A673 (cell line): ENCODE measurements at regions not wholly inside any gene's neighbourhood (a gene's known extent, or its start where the extent isn't known, plus 50 kb on each side); places are given as distances from the start of the nearest gene placed in this dataset.
A peak's percentile ranks its signal among the peaks of the same experiment; 100 is the strongest.

ENCODE experiments used
- BruUV-seq: library from RNA; stranded (reverse); fragments of 400-500 nt; replicated peaks from 2 replicates; lab custom pipeline; 2021; lab: Mats Ljungman, UMichigan
- CTCF ChIA-PET: fragments of 300-600 bp; sonication (Branson Sonifier 250); formaldehyde crosslinking; loops from one replicate; lab custom pipeline; 2022; ENCODE audit warnings: antibody characterized with exemption; lab: Charles Lee
- POLR2A ChIA-PET: fragments of 300-600 bp; sonication (Branson Sonifier 250); formaldehyde crosslinking; loops from one replicate; lab custom pipeline; 2022; ENCODE audit warnings: antibody characterized with exemption; ENCODE audit not compliant: low non-redundant PET; lab: Charles Lee
- DNase-seq: peaks from one replicate; pipeline ENCODE4 v3.0.0-alpha.2; 2015; ENCODE audit warnings: low spot score
- H3K27ac ChIP-seq: fragments of 200-600 bp; sonication (generic); 2 replicates; pipeline ENCODE4 v1.5.1; 2016; ENCODE audit warnings: mixed run types, low read depth, mild to moderate bottlenecking, mixed read lengths, antibody characterized with exemption, low read length; ENCODE audit not compliant: poor library complexity, severe bottlenecking
- H3K27me3 ChIP-seq: fragments of 200-600 bp; sonication (generic); replicated peaks from 2 replicates; pipeline ENCODE4 v1.6.1; 2017; ENCODE audit warnings: mixed run types, low read depth, mild to moderate bottlenecking, mixed read lengths, antibody characterized with exemption, low read length; ENCODE audit not compliant: insufficient read depth, poor library complexity
- H3K36me3 ChIP-seq: fragments of 200-600 bp; sonication (generic); 2 replicates; pipeline ENCODE4 v1.6.1; 2016; ENCODE audit warnings: mixed run types, mild to moderate bottlenecking, mixed read lengths, antibody characterized with exemption, low read length; ENCODE audit not compliant: insufficient read depth, poor library complexity, severe bottlenecking
- H3K4me1 ChIP-seq: fragments of 200-600 bp; sonication (generic); 2 replicates; pipeline ENCODE4 v1.6.1; 2017; ENCODE audit warnings: mixed run types, mild to moderate bottlenecking, mixed read lengths, antibody characterized with exemption, low read length; ENCODE audit not compliant: insufficient read depth, poor library complexity, severe bottlenecking
- H3K4me3 ChIP-seq: fragments of 200-600 bp; sonication (generic); 2 replicates; pipeline ENCODE4 v1.5.1; 2016; ENCODE audit warnings: low read depth, mixed run types, mild to moderate bottlenecking, mixed read lengths, low read length; ENCODE audit not compliant: poor library complexity, severe bottlenecking
- H3K9me3 ChIP-seq: fragments of 200-600 bp; sonication (generic); 2 replicates; pipeline ENCODE4 v1.6.1; 2016; ENCODE audit warnings: mixed run types, low read depth, mild to moderate bottlenecking, mixed read lengths, antibody characterized with exemption, low read length; ENCODE audit not compliant: poor library complexity, severe bottlenecking
- CTCF ChIP-seq: fragments of 300-800, 200-600 bp; sonication (generic); conservative IDR thresholded peaks from 2 replicates; pipeline ENCODE4 v1.5.1; 2017; ENCODE audit warnings: low read depth, mild to moderate bottlenecking, antibody characterized with exemption, low read length, moderate library complexity, mixed read lengths
- EZH2 ChIP-seq: fragments of 200-600 bp; sonication (generic); IDR thresholded peaks from 2 replicates; pipeline ENCODE4 v1.6.1; 2017; ENCODE audit warnings: borderline replicate concordance, low read depth, mild to moderate bottlenecking, mixed read lengths, antibody characterized with exemption, low read length; ENCODE audit not compliant: poor library complexity, severe bottlenecking
- intact Hi-C: fragments of 100-400 bp; cut with micrococcal nuclease; formaldehyde crosslinking; loops from one replicate; pipeline ENCODE4 v1.10.0; 2022; ENCODE audit not compliant: unreplicated experiment

GRCh38 chr14:62409169-62409568 is 636.1 kb downstream of the KCNH5 start:
- TF ChIP-seq CTCF (no peak), EZH2 (no peak)
- Histone ChIP-seq H3K9me3 (no peaks in the 10 kb centered on the region), H3K4me3 (no peak overlapping the region), H3K36me3 (no peaks in the 10 kb centered on the region), H3K27me3 (no peaks in the 10 kb centered on the region), H3K4me1 (no peaks in the 10 kb centered on the region), H3K27ac (no peak overlapping the region)
- DNase-seq: no peak
- BruUV-seq: no TSS peak
- ChIA-PET CTCF (no interaction called here), POLR2A (no interaction called here)
- intact Hi-C loops: no loop called here

GRCh38 chr14:62409626-62410300 is 635.5 kb downstream of the KCNH5 start:
- Histone ChIP-seq H3K9me3 (no peaks in the 10 kb centered on the region), H3K4me1 (no peaks in the 10 kb centered on the region), H3K4me3 (no peak overlapping the region), H3K27me3 (no peaks in the 10 kb centered on the region), H3K36me3 (no peaks in the 10 kb centered on the region), H3K27ac (no peak overlapping the region)
- POLR2A ChIA-PET: no interaction called here
- DNase-seq: peak; percentile 22
- no TSS peak for BruUV-seq
- TF ChIP-seq EZH2 (no peak), CTCF (no peak)
- intact Hi-C loops: no loop called here
- CTCF ChIA-PET: no interaction called here

- H3K4me3 ChIP-seq: no peak overlapping the region
- H3K36me3 ChIP-seq: no peaks in the 10 kb centered on the region
- DNase-seq: no peak
- ChIA-PET POLR2A (interaction anchor here (0.6 kb wide), 1 partner anchor 32 kb away, joined by 6 read pairs; no protein-coding TSS in a partner anchor), CTCF (no interaction called here)
- no peaks in the 10 kb centered on the region for H3K9me3 ChIP-seq
- no peaks in the 10 kb centered on the region for H3K4me1 ChIP-seq
- intact Hi-C loops: no loop called here
- TF ChIP-seq EZH2 (no peak), CTCF (no peak)
- no TSS peak for BruUV-seq
- no peaks in the 10 kb centered on the region for H3K27me3 ChIP-seq
- H3K27ac ChIP-seq: no peak overlapping the region
Measured at GRCh38 chr14:62420847-62421246, 624.4 kb downstream of the KCNH5 start.
